ENCODE measurements at regions not wholly inside any gene's neighbourhood (a gene's known extent, or its start where the extent isn't known, plus 50 kb on each side); places are given as distances from the start of the nearest gene placed in this dataset.
A peak's percentile ranks its signal among the peaks of the same experiment; 100 is the strongest.

DNA sequence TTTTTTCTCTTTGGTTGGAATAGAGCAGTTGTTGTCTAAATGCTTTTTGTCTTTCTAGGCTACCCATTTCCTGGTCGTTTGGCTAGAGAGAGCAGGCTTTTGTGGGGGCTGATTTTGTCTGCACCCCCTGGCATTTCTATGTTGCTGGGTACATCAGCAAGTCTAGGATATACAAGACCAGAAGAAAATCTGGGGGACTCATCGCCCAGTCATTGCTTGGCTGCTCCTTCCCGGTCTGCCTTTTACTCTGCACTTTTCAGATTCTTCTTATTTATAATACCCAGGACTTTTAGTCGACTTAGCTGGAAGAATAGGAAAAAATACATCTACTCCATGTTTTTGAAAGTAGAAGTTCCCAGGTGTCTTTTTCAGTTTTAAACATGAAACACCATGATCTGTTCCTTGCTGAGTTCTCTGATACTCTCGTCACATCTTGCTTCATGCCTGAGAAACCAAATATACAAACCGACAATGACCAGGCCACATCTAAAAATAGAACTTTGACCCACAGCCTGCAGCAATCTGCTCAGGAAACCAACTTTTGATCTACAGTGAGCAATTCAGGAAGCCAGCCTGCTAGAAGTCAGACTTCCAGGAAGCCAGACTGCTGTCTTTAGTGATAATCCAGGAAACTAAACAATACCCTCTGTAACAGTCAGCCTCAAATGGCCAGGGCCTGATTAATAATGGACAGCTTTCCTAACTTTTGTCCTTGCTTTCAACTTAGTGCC, 163.8 kb upstream of the MEX3C start:
- Histone ChIP-seq H3K9me2 (ENCODE audit: insufficient read depth, low read length) (no peaks in the 10 kb centered on the region), H3K36me3 (ENCODE audit: insufficient read depth, low read length) (no peaks in the 10 kb centered on the region), H4K20me1 (ENCODE audit: insufficient read depth, low read length) (no peaks in the 10 kb centered on the region), H3K9me3 (ENCODE audit: low read length) (no peaks in the 10 kb centered on the region), H3K27ac (ENCODE audit: low read depth, low read length, poor library complexity, severe bottlenecking) (no peak overlapping the region), H3K4me3 (ENCODE audit: low read depth, low read length, poor library complexity, severe bottlenecking) (no peak overlapping the region), H3K4me2 (ENCODE audit: low read length) (no peak overlapping the region), H3K79me2 (ENCODE audit: insufficient read depth, low read depth, low read length) (no peaks in the 10 kb centered on the region), H2AFZ (ENCODE audit: low read length) (no peak overlapping the region), H3K4me1 (ENCODE audit: insufficient read depth, low read length, poor library complexity, severe bottlenecking) (no peaks in the 10 kb centered on the region)
- no TSS peak for BruUV-seq (replicated peaks)
- CTCF ChIA-PET (ENCODE audit: unreplicated experiment): no interaction called here
- intact Hi-C loops (cut with micrococcal nuclease; ENCODE audit: unreplicated experiment): no loop called here
- TF ChIP-seq EZH2phosphoT487 (IDR thresholded peaks at IDR 0.05; ENCODE audit: borderline replicate concordance, low read depth, low read length): no peak
- TF ChIP-seq, protein P1, sequence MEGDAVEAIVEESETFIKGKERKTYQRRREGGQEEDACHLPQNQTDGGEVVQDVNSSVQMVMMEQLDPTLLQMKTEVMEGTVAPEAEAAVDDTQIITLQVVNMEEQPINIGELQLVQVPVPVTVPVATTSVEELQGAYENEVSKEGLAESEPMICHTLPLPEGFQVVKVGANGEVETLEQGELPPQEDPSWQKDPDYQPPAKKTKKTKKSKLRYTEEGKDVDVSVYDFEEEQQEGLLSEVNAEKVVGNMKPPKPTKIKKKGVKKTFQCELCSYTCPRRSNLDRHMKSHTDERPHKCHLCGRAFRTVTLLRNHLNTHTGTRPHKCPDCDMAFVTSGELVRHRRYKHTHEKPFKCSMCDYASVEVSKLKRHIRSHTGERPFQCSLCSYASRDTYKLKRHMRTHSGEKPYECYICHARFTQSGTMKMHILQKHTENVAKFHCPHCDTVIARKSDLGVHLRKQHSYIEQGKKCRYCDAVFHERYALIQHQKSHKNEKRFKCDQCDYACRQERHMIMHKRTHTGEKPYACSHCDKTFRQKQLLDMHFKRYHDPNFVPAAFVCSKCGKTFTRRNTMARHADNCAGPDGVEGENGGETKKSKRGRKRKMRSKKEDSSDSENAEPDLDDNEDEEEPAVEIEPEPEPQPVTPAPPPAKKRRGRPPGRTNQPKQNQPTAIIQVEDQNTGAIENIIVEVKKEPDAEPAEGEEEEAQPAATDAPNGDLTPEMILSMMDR (conservative IDR thresholded peaks at IDR 0.05; ENCODE audit: low read length): no peak
- DNase-seq (ENCODE audit: low spot score): peak; percentile 2
- POLR2A ChIA-PET: no interaction called here

DNA sequence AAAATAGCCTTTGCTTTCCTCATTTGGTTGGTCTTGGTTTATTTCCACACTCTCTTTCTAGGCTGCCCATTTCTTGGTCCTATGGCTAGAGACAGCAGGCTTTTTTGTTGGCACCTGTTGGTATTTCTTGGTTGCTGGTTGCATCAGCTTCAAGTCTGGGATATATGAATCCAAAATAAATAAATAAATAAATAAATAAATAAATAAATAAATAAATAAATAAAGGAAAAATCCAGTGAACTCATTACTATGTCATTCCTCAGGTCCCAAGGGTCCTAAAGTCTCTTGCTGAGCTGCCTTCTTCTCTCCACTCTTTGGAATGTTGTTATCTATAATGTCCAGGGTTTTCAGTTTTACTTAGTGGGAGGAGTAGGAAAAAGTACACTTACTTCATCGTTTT, 165.9 kb upstream of the MEX3C start:
- H3K9me3 ChIP-seq (ENCODE audit: low read length): no peaks in the 10 kb centered on the region
- no peak overlapping the region for H3K4me3 ChIP-seq (ENCODE audit: low read depth, low read length, poor library complexity, severe bottlenecking)
- H2AFZ ChIP-seq (ENCODE audit: low read length): no peak overlapping the region
- H3K4me2 ChIP-seq (ENCODE audit: low read length): no peak overlapping the region
- no peak for DNase-seq (ENCODE audit: low spot score)
- no peak for TF ChIP-seq EZH2phosphoT487 (IDR thresholded peaks at IDR 0.05; ENCODE audit: borderline replicate concordance, low read depth, low read length)
- TF ChIP-seq, protein P1 (conservative IDR thresholded peaks at IDR 0.05; ENCODE audit: low read length): no peak
- POLR2A ChIA-PET: no interaction called here
- no peaks in the 10 kb centered on the region for H4K20me1 ChIP-seq (ENCODE audit: insufficient read depth, low read length)
- H3K9me2 ChIP-seq (ENCODE audit: insufficient read depth, low read length): no peaks in the 10 kb centered on the region
- H3K27ac ChIP-seq (ENCODE audit: low read depth, low read length, poor library complexity, severe bottlenecking): no peak overlapping the region
- intact Hi-C loops (cut with micrococcal nuclease; ENCODE audit: unreplicated experiment): no loop called here
- CTCF ChIA-PET (ENCODE audit: unreplicated experiment): no interaction called here
- BruUV-seq (replicated peaks): no TSS peak
- H3K36me3 ChIP-seq (ENCODE audit: insufficient read depth, low read length): no peaks in the 10 kb centered on the region
- no peaks in the 10 kb centered on the region for H3K4me1 ChIP-seq (ENCODE audit: insufficient read depth, low read length, poor library complexity, severe bottlenecking)
- H3K79me2 ChIP-seq (ENCODE audit: insufficient read depth, low read depth, low read length): no peaks in the 10 kb centered on the region

DNA sequence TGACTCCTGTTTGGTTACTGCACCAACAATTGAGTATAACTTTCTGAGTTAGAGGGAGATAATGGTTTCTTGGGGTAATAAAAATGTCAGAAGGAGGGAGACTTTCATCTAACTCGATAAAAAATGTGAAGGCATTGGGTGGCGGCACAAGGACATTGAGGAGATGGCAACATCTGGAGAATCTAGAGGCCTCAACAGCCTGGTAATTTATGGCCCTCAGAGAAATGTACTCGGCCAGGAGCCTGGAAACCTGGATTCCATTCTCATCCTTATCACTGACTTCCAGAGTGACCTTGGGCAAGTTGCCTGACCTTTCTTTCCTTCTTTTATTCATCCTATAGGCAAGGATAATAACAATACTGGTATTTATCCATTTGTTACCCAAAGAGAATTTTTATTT, 173.5 kb upstream of the MEX3C start:
- intact Hi-C loops (cut with micrococcal nuclease; ENCODE audit: unreplicated experiment): no loop called here
- ChIA-PET CTCF (ENCODE audit: unreplicated experiment) (no interaction called here), POLR2A (interaction anchor here (0.8 kb wide), 1 partner anchor 51 kb away, joined by 3 read pairs; no protein-coding TSS in a partner anchor)
- H3K79me2 ChIP-seq (ENCODE audit: insufficient read depth, low read depth, low read length): no peaks in the 10 kb centered on the region
- no peaks in the 10 kb centered on the region for H4K20me1 ChIP-seq (ENCODE audit: insufficient read depth, low read length)
- H3K9me3 ChIP-seq (ENCODE audit: low read length): no peaks in the 10 kb centered on the region
- H3K4me1 ChIP-seq (ENCODE audit: insufficient read depth, low read length, poor library complexity, severe bottlenecking): no peaks in the 10 kb centered on the region
- TF ChIP-seq, protein P1 (conservative IDR thresholded peaks at IDR 0.05; ENCODE audit: low read length): no peak
- TF ChIP-seq EZH2phosphoT487 (IDR thresholded peaks at IDR 0.05; ENCODE audit: borderline replicate concordance, low read depth, low read length): no peak
- H3K27ac ChIP-seq (ENCODE audit: low read depth, low read length, poor library complexity, severe bottlenecking): no peak overlapping the region
- H2AFZ ChIP-seq (ENCODE audit: low read length): no peak overlapping the region
- no peaks in the 10 kb centered on the region for H3K36me3 ChIP-seq (ENCODE audit: insufficient read depth, low read length)
- no TSS peak for BruUV-seq (replicated peaks)
- DNase-seq (ENCODE audit: low spot score): no peak
- H3K9me2 ChIP-seq (ENCODE audit: insufficient read depth, low read length): no peaks in the 10 kb centered on the region
- no peak overlapping the region for H3K4me3 ChIP-seq (ENCODE audit: low read depth, low read length, poor library complexity, severe bottlenecking)
- H3K4me2 ChIP-seq (ENCODE audit: low read length): no peak overlapping the region

Data from OCI-LY7 (cell line).